WI38 (cell line): ENCODE measurements at regions not wholly inside any gene's neighbourhood (a gene's known extent, or its start where the extent isn't known, plus 50 kb on each side); places are given as distances from the start of the nearest gene placed in this dataset.
"Not testable (repeated sequence)": the region's sequence is repeated elsewhere in the genome, so short reads cannot be mapped to it uniquely, and the experiment has no call there.

Experiments used
- H3K4me3 ChIP-seq: 2 replicates; pipeline ENCODE4 v1.5.1; 2011; ENCODE audit warnings: low read depth, mild to moderate bottlenecking, control low read depth, low read length
- CTCF ChIP-seq: IDR thresholded peaks from 2 replicates; pipeline ENCODE4 v1.5.1; 2012; ENCODE audit warnings: low read depth, mild to moderate bottlenecking, control low read depth, low read length

GRCh38 chr18:10142496-10143160, 228.8 kb downstream of the VAPA start:
- TF ChIP-seq CTCF = no peak
- no peak overlapping the region for H3K4me3 ChIP-seq

- H3K4me3 ChIP-seq = no peak overlapping the region
- no peak for TF ChIP-seq CTCF
Measured at GRCh38 chr18:10143596-10143995, 229.8 kb downstream of the VAPA start.

DNA sequence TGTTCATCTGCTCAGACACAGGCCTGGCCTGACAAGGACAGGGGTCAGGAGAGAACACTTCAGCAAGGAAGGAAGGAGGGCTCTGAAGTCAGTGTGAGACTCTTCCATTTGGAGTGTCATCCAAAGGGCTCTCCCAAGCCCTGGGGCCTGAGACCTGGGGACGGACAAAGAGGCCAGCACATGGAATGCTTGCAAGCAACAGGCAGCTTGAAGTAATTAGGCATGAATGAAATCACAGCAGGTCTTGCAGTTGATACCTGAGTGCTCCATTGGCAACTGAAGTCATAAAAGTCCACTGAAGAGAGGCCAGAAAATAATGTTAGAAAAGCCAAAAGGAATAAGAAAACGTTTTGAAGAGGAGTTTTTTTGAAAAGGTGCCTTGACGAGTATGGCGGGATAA, 231.7 kb downstream of the VAPA start:
- H3K4me3 ChIP-seq = no peak overlapping the region
- TF ChIP-seq CTCF = no peak

DNA sequence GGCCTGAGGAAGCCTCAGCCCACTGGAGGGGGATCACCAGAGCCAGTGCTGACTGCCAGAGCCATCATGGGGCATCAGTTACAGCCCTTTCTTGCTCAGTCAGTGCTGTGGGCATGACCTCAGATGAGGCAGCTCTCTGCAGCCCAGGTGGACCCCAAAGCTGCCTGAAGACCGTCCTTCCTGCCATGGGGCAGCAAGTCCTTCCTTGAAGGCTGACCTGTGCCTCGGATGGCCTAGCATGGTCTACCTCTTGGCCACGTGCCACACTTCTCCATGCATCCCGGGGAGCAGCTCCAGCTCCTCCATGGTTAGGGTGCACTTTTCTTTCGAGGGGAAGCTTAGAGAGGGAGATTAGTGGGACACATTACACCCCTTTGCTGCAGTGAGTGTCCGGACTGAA, 233.4 kb downstream of the VAPA start:
- no peak overlapping the region for H3K4me3 ChIP-seq
- TF ChIP-seq CTCF = no peak

GRCh38 chr18:10147752-10148151, 233.9 kb downstream of the VAPA start:
- no peak overlapping the region for H3K4me3 ChIP-seq
- no peak for TF ChIP-seq CTCF

DNA sequence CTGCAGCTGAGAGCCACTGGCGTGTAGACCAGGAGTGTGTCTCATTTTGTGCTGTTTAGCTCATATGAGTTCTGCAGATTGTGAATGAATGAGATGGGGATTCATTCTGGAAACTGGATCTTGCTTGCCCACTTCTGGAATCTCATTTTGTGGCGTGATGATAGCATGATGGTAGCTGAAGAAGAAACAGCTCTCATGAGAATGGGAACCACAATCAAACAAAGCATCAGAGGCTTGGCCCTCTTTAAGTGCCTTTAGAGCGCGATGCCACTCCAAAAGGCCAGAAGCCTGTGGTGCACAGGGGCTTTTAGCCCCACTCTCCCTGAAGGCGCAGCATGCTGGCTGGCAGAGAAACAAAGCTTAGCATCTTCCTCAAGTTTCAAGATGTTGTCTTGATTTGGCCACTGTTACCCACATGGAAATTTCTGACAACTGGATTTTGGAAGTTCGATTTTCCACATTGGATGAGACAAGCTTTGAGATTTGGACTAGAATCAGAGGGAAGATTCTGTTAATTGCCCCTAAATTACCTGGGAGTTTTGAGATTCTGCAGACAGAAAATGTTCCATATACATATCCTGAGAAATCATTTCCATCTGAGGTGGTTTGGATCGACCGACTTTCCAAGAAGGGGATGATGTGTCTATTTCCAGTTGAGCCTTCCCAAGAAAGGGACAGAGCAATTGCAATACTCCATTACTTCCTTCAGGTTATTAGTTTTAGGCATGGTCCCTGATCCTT, 234.5 kb downstream of the VAPA start:
- TF ChIP-seq CTCF = no peak

DNA sequence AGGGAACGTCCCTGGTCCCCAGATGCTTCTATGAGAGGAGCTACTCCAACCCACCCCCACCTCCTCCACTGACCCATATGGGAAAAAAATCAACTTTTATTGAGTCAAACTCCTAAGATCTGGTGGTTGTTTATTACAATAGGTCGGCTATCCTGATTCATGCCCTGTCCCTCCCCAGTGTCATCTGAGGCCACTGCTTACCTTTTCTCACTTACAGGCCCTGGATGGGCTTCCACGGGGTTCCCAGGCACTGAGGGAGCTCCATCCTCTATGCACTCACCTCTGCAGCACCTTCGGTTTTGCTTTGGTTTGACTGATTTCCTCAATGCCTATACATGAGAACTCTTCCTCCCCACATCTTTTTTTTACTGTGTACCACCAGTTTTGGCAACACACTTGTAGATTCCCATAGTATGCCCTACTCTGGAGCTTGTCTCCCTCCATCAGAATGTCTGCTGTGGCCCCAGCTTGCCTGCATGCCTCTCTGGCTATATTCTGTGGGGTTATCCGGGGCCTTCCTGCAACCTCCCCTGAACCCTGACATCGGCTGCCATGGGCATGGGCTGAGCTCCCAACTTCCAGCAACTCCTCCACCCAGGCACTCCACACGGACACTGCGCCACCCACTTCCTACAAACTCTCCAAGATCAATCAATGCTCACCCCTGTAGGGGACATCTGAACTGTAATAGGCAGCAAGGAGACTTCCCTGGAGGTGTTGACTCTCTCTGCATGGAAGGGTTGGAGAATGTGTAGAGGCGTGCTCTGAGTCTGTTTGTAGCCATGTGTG, 236.1 kb downstream of the VAPA start:
- H3K4me3 ChIP-seq = no peak overlapping the region
- TF ChIP-seq CTCF = no peak

More for the DNA sequence above, 234.5 kb downstream of the VAPA start:
- no peak overlapping the region for H3K4me3 ChIP-seq

DNA sequence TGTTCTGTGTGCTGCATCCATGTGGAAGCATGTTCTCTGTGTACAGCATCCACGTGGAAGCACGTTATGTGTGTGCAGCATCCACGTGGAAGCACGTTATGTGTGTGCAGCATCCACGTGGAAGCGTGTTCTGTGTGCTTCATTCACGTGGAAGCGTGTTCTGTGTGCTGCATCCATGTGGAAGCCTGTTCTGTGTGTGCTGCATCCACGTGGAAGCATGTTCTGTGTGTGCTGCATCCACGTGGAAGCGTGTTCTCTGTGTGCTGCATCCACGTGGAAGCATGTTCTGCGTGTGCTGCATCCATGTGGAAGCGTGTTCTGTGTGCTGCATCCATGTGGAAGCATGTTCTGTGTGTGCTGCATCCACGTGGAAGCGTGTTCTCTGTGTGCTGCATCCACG, 236.8 kb downstream of the VAPA start:
- H3K4me3 ChIP-seq = not testable (repeated sequence)
